Gastroesophageal sphincter (tissue), 4 donors: ENCODE measurements at regions not wholly inside any gene's neighbourhood (a gene's known extent, or its start where the extent isn't known, plus 50 kb on each side); places are given as distances from the start of the nearest gene placed in this dataset.

Source experiments
- ATAC-seq: fragments of 150-250 bp; one replicate; pipeline ENCODE4 v1.9.1; 2016; ENCODE audit warnings: mild to moderate bottlenecking, moderate library complexity
- H3K27ac ChIP-seq, 4 donors: fragments of 200-600 bp; sonication (generic) in 3 of 4; 1 replicate in 3 of 4; 2 replicates in 1 of 4; pipeline ENCODE4 v1.5.1; 2016 to 2019
- H3K27me3 ChIP-seq: fragments of 200-600 bp; sonication (generic); one replicate; pipeline ENCODE4 v1.5.1; 2019
- H3K36me3 ChIP-seq, 2 donors: fragments of 200-600 bp; sonication (generic); one replicate each; pipeline ENCODE4 v1.5.1; 2019; ENCODE audit warnings: control low read depth in 1 of 2
- H3K4me1 ChIP-seq, 3 donors: fragments of 200-600 bp; sonication (generic); 1 replicate in 2 of 3; 2 replicates in 1 of 3; pipeline ENCODE4 v1.5.1; 2016 to 2019; ENCODE audit warnings: control low read depth in 2 of 3
- H3K4me3 ChIP-seq, 2 donors: fragments of 200-600 bp; sonication (generic); one replicate each; pipeline ENCODE4 v1.5.1; 2019; ENCODE audit warnings: mild to moderate bottlenecking in 1 of 2, moderate library complexity in 1 of 2
- H3K9me3 ChIP-seq, 3 donors: fragments of 200-600 bp; sonication (generic); one replicate each; pipeline ENCODE4 v1.5.1; 2017 to 2019; ENCODE audit warnings: control low read depth in 2 of 3
- EP300 ChIP-seq: sonication (generic); formaldehyde crosslinking; IDR thresholded peaks from one replicate; pipeline ENCODE4 v1.6.1; 2017; ENCODE audit warnings: antibody characterized with exemption, mild to moderate bottlenecking
- POLR2A ChIP-seq, 2 donors: fragments of 450-650 bp; IDR thresholded peaks; one replicate each; pipeline ENCODE4 v1.6.1; 2017; ENCODE audit warnings: antibody characterized with exemption in 2 of 2, mild to moderate bottlenecking in 2 of 2, moderate library complexity in 1 of 2
- POLR2AphosphoS5 ChIP-seq: sonication (generic); formaldehyde crosslinking; IDR thresholded peaks from one replicate; pipeline ENCODE4 v1.6.1; 2017; ENCODE audit warnings: antibody characterized with exemption
- WGBS, 2 donors: methylation state at CpG; one replicate each; pipeline ENCODE4 v1.1.5; 2018; ENCODE audit warnings: low coverage in 1 of 2; 5-methylcytosine and 5-hydroxymethylcytosine counted together
- TF ChIP-seq, protein P1 (sequence below), 4 experiments: fragments of 200-600 bp in 2 of 4; fragments of 450-650 bp in 2 of 4; sonication (generic) in 1 of 4; IDR thresholded peaks; one replicate each; pipeline ENCODE4 v1.5.1; 2017 to 2019; ENCODE audit warnings: antibody characterized with exemption in 4 of 4, mild to moderate bottlenecking in 2 of 4, moderate library complexity in 2 of 4

DNA sequence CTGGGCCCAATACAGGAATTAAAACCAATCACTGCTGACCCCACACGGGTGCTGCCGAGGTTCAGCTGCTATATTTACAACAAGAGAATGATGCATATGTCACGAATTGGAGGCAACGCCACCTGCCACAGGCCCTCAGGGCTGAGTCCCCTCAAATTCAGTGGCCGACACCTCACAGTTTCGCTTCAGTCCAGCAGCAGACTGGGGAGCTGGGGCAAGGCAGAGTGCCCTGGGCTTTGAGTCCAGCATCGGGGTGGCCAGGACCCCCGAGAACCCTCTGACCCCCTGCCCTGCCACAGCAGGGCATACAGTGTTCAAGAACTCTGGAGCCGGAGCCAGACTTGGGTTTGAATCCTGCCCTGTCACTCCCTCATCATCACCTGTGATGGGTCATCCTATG lies 247.2 kb downstream of the CTTN start:
- no peak for ATAC-seq
- Histone ChIP-seq H3K36me3 (no peaks in the 10 kb centered on the region), H3K4me1 (no peaks in the 10 kb centered on the region), H3K27ac (no peak overlapping the region), H3K9me3 (no peaks in the 10 kb centered on the region), H3K27me3 (peaks cover 49% of the 10 kb centered on the region), H3K4me3 (no peak overlapping the region)
- 51 to 60% methylated on average over 1 to 3 of the region's 9 CpGs for WGBS, 2 donors
- TF ChIP-seq, protein P1, sequence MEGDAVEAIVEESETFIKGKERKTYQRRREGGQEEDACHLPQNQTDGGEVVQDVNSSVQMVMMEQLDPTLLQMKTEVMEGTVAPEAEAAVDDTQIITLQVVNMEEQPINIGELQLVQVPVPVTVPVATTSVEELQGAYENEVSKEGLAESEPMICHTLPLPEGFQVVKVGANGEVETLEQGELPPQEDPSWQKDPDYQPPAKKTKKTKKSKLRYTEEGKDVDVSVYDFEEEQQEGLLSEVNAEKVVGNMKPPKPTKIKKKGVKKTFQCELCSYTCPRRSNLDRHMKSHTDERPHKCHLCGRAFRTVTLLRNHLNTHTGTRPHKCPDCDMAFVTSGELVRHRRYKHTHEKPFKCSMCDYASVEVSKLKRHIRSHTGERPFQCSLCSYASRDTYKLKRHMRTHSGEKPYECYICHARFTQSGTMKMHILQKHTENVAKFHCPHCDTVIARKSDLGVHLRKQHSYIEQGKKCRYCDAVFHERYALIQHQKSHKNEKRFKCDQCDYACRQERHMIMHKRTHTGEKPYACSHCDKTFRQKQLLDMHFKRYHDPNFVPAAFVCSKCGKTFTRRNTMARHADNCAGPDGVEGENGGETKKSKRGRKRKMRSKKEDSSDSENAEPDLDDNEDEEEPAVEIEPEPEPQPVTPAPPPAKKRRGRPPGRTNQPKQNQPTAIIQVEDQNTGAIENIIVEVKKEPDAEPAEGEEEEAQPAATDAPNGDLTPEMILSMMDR (IDR thresholded peaks at IDR 0.05), result no peak
- no peak for TF ChIP-seq POLR2AphosphoS5
- no peak for TF ChIP-seq POLR2A (IDR thresholded peaks at IDR 0.05)
- no peak for TF ChIP-seq EP300

- WGBS, 2 donors, result 75 to 82% methylated on average over 4 to 5 of the region's 6 CpGs
- TF ChIP-seq EP300 (no peak), POLR2A (IDR thresholded peaks at IDR 0.05) (no peak), POLR2AphosphoS5 (no peak)
- TF ChIP-seq, protein P1 (IDR thresholded peaks at IDR 0.05), result no peak
These were observed 248.1 kb downstream of the CTTN start for GRCh38 chr11:70646272-70647049.

GRCh38 chr11:70647188-70648166 lies 249.1 kb downstream of the CTTN start:
- TF ChIP-seq EP300, result no peak
- TF ChIP-seq, protein P1 (IDR thresholded peaks at IDR 0.05), result no peak
- TF ChIP-seq POLR2AphosphoS5, result no peak
- TF ChIP-seq POLR2A (IDR thresholded peaks at IDR 0.05), result no peak
- no peak overlapping the region for H3K27ac ChIP-seq
- no peak for ATAC-seq
- H3K9me3 ChIP-seq, result no peaks in the 10 kb centered on the region
- 44 to 49% methylated on average over 10 to 17 of the region's 21 CpGs for WGBS, 2 donors
- no peaks in the 10 kb centered on the region for H3K36me3 ChIP-seq
- no peak overlapping the region for H3K4me3 ChIP-seq
- peaks cover 39% of the 10 kb centered on the region for H3K27me3 ChIP-seq
- no peaks in the 10 kb centered on the region for H3K4me1 ChIP-seq

More at GRCh38 chr11:70646272-70647049, 248.1 kb downstream of the CTTN start:
- no peaks in the 10 kb centered on the region for H3K9me3 ChIP-seq
- H3K4me3 ChIP-seq, result no peak overlapping the region
- H3K4me1 ChIP-seq, result no peaks in the 10 kb centered on the region
- H3K36me3 ChIP-seq, result no peaks in the 10 kb centered on the region
- no peak for ATAC-seq
- H3K27me3 ChIP-seq, result peaks cover 49% of the 10 kb centered on the region
- H3K27ac ChIP-seq, result no peak overlapping the region

- TF ChIP-seq, protein P1 (IDR thresholded peaks at IDR 0.05), result no peak
- TF ChIP-seq EP300 (no peak), POLR2AphosphoS5 (no peak), POLR2A (IDR thresholded peaks at IDR 0.05) (no peak)
- ATAC-seq, result peak; percentile 63
These were observed 252.0 kb downstream of the CTTN start for GRCh38 chr11:70650075-70650909.

More at GRCh38 chr11:70650075-70650909, 252.0 kb downstream of the CTTN start:
- no peak overlapping the region for H3K27ac ChIP-seq
- H3K4me3 ChIP-seq, result no peak overlapping the region
- 43 to 50% methylated on average over 3 to 4 of the region's 4 CpGs for WGBS, 2 donors
- no peaks in the 10 kb centered on the region for H3K36me3 ChIP-seq
- H3K9me3 ChIP-seq, result no peaks in the 10 kb centered on the region
- H3K4me1 ChIP-seq, result no peaks in the 10 kb centered on the region
- peaks cover 13% of the 10 kb centered on the region for H3K27me3 ChIP-seq
